HG02870 (cell line): ENCODE measurements at regions not wholly inside any gene's neighbourhood (a gene's known extent, or its start where the extent isn't known, plus 50 kb on each side); places are given as distances from the start of the nearest gene placed in this dataset.
"Not testable (repeated sequence)": the region's sequence is repeated elsewhere in the genome, so short reads cannot be mapped to it uniquely, and the experiment has no call there.

Source experiments
- ATAC-seq: cut with Tn5 transposase; IDR thresholded peaks from one replicate; pipeline ENCODE4 v1.9.1; 2021; ENCODE audit warnings: mild to moderate bottlenecking, moderate library complexity; ENCODE audit not compliant: unreplicated experiment

- ATAC-seq, result no peak
Observed at GRCh38 chr5:91315701-91316100, 67.4 kb downstream of the ARRDC3 start.

- peak; percentile 51 for ATAC-seq
Observed at GRCh38 chr5:91313757-91314673, 69.1 kb downstream of the ARRDC3 start.

- no peak for ATAC-seq
Observed at GRCh38 chr5:91312698-91313097, 70.4 kb downstream of the ARRDC3 start.

GRCh38 chr5:91311697-91312501 is 71.2 kb downstream of the ARRDC3 start:
- peak; percentile 81 for ATAC-seq

GRCh38 chr5:91311168-91311696 is 71.9 kb downstream of the ARRDC3 start:
- ATAC-seq, result no peak

GRCh38 chr5:91308157-91308556 is 75.0 kb downstream of the ARRDC3 start:
- not testable (repeated sequence) for ATAC-seq

GRCh38 chr5:91307048-91307447 is 76.1 kb downstream of the ARRDC3 start:
- ATAC-seq, result no peak

GRCh38 chr5:91306497-91306896 is 76.6 kb downstream of the ARRDC3 start:
- no peak for ATAC-seq

- ATAC-seq, result no peak
Observed at GRCh38 chr5:91305640-91306039, 77.5 kb downstream of the ARRDC3 start.

GRCh38 chr5:91304015-91304414 is 79.1 kb downstream of the ARRDC3 start:
- not testable (repeated sequence) for ATAC-seq

GRCh38 chr5:91302958-91303357 is 80.2 kb downstream of the ARRDC3 start:
- no peak for ATAC-seq

GRCh38 chr5:91302305-91302704 is 80.8 kb downstream of the ARRDC3 start:
- ATAC-seq, result no peak

GRCh38 chr5:91301106-91301846 is 81.8 kb downstream of the ARRDC3 start:
- ATAC-seq, result no peak

- ATAC-seq, result no peak
Observed at GRCh38 chr5:91297994-91298393, 85.1 kb downstream of the ARRDC3 start.

GRCh38 chr5:91296674-91297143 is 86.4 kb downstream of the ARRDC3 start:
- no peak for ATAC-seq

GRCh38 chr5:91296102-91296501 is 87.0 kb downstream of the ARRDC3 start:
- not testable (repeated sequence) for ATAC-seq

- ATAC-seq, result peak; percentile 92
Observed at GRCh38 chr5:91293131-91293530, 90.0 kb downstream of the ARRDC3 start.

GRCh38 chr5:91291628-91292569 is 91.2 kb downstream of the ARRDC3 start:
- ATAC-seq, result no peak

GRCh38 chr5:91288118-91288916 is 94.8 kb downstream of the ARRDC3 start:
- ATAC-seq, result no peak
